COLO829 (cell line): ENCODE measurements at regions not wholly inside any gene's neighbourhood (a gene's known extent, or its start where the extent isn't known, plus 50 kb on each side); places are given as distances from the start of the nearest gene placed in this dataset.
"Not testable (repeated sequence)": the region's sequence is repeated elsewhere in the genome, so short reads cannot be mapped to it uniquely, and the experiment has no call there.

ENCODE experiments used
- DNase-seq: peaks from one replicate; pipeline ENCODE4 v3.0.0; 2012; ENCODE audit warnings: low spot score

DNA sequence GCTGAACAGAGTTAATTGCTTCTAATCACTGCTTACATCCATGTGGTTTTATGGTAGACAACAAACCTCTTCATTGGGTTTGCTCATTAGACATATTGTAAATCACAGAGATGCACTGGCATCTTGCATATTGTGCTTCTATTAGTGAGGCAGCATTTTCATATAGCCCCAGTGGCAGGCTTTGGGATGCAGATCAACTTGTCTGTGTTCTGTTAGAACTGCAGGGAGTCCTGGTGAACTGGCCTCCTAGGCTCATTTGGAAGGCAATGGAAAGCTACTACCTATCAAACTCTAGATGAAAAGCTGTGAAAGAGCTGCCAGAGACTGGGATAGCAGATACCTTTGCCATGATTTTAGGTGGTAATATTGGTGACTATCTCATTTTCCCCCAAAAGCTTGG is 108.8 kb downstream of the NAA11 start:
- no peak for DNase-seq

DNA sequence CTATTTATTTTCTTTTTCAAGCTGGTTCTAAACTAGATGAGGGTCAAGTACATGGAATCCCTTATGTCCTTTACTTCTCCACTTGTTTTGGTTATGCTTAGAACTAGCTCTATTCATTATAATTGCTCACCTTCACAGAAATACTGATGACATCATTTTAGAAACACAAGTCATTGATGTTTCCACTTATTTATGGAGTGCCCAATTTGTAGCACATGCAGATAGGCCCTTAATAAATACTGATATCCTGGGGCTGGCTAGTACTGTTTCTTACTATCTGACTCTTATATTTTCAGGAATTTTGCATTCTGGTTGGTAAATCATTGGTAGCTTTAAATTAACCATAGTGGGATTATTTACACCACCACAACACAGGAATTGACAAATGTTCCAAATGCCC is 112.2 kb downstream of the NAA11 start:
- DNase-seq: no peak

DNA sequence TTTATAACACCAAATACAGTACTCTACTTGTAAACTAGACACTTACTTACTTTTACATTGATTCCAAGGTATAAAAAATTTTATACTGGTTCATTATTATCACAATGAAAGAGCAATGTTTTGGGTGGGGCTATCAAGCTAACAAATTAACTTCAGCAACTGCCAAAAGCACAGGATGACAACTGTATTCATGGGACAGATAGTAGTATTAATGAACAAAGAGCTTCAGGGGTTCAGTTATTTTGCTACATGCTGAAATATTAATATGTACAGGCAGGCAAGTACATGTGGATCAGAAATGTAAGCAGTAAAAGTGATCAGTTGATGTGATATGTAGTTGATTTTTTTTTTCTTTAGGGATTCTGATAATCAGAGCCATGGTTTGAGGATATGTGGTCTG is 112.9 kb downstream of the NAA11 start:
- no peak for DNase-seq

DNA sequence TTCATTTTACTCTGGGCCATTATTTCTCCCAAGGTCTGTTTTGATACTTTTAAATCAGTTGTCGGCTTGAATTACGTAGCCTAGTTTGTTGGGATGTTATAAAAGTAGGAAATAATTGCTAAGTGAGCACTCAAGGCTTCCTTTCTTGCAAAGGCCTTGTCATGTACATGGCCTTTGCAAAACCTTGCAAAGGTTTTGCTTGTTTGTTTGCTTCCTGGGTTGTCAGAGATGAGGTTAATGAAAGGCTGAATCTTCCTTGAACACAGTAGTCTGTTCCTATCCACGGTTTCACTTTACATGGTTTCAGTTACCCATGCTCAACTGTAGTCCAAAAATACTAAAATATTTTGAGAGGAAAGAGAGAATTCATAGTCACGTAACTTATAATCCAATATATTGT is 113.5 kb downstream of the NAA11 start:
- no peak for DNase-seq

DNA sequence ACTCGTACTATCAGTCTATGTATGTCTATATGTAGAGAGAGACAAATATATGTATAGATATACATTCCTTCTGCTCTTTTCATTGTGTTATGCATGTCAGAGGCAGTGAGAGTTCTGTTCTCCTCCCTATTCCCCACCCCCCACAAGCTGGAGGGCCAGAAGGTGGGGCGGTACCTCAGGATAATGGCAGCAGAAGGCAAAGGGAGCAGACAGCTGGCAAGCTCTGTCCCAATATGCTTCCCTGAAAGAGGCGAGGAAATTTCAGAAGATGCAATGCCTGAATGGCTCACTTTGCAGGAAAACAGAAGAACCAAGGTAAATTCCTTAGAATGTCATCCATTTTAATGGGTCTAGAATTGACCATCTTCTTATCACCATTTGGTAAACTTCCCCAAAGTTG is 114.4 kb downstream of the NAA11 start:
- no peak for DNase-seq

DNA sequence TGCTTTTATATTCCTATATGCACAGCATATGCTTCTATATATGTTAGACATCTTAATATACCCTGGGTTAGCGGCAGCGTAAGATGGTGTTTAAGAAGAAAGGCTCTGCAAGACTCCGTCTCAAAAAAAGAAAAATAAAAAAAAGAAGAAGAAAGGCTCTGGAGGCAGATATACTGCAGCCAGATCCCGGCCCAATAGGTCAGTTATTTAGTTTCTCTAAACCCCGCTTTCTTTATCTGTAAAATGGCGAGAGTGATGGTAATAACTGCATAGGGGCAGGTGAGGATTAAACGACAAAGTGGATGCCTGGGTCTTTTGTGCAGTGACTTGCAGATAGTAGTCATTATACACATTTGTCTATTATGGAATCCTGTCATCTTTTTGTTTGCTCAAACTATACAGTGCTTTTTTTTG is 115.2 kb downstream of the NAA11 start:
- DNase-seq: no peak

DNA sequence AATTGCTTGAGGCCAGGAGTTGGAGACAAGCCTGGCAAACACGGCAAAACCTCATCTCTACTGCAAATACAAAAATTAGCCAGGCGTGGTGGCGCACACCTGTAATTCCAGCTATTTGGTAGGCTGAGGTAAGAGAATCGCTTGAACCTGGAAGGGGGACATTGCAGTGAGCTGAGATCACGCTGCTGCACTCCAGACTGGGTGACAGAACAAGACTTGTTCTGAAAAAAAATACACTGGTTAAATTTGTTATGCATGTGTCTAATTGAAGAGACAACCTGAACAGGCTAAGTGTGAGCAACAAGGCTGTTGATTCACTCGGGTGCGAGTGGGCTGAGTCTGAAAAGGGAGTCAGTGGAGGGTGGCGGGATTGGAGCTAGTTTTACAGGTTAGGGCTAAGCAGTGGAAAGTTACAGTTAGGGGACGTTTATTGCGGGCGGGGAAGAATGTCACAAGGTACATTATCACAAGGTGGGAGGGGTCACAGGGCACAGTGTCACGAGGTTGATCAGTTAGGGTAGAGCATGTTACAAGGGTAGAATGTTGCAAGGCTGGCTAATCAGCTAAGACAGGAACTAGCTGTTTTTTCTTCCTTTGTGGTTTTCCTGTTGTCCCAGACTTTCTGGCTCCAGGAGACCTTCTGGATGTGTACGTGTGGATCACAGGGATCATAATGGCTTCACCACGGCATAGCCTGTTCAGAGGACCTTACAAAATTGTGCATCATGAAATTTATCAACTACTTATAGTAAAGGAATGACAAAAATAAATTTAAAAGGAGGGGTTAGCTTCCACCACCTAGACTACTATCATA is 115.8 kb downstream of the NAA11 start:
- DNase-seq: no peak

DNA sequence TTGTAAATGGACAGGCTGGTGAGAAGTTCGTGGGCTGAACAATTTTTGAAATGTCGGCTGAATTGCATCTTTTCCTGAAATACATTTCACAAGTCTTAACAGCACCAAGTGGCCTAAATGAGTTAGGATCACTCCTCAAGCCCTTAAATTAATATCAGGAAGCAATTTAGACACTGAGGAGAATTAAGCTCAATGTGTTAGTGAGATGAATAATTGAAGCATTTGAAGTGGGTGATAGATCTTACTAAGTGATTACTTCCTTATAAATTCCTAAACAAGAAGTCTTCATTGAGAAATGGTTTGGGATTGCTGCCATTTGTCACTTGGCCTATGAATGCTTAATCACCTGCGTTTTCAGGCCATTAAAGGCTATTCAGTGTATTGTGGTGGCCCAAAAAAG is 116.8 kb downstream of the NAA11 start:
- no peak for DNase-seq

DNA sequence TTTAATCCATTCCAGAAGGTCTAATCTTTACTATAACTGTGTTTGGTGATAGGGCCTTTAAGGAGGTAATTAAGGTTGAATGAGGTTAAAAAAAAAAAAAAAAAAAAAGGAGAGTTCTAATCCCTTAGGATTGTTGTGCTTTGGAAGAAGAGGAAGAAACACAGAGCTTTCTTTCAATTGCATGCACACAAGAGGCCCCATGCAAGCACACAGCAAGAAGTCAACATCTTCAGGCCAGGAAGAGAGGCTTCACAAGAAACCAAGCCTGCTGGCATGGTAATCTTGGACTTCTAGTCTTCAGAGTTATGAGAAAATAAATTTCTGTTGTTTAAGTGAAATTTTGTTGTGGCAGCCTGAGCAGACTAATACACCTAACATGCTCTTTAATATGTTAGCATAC is 118.6 kb downstream of the NAA11 start:
- DNase-seq: no peak

DNA sequence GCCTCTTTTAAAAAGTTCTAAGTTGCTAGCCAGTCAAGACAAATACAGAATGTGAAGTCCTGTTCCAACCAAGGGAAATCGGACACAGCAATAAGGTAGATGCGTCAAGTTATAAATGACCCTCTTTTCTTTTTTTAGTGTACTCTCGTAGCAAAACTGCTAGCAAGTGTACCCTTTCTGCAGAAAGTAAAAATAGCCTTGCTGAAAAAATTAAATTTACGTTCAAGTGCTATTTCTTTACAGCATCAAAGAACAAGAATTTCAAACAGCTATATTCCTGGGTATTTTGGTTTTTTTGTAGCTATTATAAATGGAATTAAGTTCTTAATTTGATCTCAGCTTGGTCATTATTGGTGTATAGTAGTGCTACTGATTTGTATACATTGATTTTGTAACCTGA is 119.2 kb downstream of the NAA11 start:
- no peak for DNase-seq

DNA sequence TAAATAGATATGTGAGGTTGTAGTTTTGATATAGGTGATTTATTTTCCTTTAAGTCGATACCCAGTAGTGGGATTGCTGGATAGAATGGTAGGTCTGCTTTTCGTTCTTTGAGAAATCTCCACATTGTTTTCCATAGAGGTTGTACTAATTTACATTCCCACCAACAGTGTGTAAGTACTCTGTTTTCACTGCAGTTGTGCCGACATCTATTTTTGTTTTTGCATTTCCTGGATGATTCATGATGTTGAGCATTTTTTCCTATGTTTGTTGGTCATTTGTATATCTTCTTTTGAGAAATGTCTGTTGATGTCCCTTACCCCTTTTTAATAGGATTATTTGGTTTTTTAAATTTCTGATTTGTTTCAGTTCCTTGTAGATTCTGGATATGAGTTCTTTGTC is 120.7 kb downstream of the NAA11 start:
- DNase-seq: no peak

DNA sequence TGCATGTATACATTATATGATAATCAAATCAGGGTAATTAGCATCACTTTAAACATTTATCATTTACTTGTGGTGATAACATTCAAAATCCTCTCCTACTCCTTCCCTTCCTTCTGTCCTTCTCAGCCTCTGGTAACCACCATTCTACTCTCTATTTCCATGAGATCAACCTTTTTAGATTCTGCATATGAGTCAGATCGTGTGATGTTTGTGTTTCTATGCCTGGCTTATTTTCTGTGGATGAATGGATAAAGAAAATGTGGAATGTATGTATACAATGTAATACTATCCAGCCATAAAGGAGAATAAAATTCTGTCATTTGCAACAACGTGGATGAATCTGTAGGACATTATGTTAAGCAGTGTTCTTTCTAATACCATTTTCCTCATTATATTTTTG is 123.9 kb downstream of the NAA11 start:
- DNase-seq: no peak

DNA sequence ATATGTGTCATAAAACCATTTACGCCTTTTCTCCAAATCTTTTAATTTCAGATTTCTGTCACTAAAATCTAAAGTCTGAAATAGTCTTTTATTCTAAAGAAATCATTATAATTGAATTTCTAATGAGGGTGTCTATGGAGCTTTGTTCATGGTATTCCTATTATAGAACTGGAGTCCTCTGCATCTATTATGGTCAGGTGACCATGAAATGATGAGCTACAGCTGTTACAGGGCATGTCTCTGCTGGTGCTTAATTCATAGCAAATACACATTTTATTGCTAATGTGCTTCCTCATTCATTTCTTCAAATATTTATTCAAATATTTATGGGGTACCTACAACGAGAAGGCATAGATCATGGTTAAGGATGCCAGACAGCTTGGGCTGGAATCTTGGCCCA is 126.1 kb downstream of the NAA11 start:
- no peak for DNase-seq

DNA sequence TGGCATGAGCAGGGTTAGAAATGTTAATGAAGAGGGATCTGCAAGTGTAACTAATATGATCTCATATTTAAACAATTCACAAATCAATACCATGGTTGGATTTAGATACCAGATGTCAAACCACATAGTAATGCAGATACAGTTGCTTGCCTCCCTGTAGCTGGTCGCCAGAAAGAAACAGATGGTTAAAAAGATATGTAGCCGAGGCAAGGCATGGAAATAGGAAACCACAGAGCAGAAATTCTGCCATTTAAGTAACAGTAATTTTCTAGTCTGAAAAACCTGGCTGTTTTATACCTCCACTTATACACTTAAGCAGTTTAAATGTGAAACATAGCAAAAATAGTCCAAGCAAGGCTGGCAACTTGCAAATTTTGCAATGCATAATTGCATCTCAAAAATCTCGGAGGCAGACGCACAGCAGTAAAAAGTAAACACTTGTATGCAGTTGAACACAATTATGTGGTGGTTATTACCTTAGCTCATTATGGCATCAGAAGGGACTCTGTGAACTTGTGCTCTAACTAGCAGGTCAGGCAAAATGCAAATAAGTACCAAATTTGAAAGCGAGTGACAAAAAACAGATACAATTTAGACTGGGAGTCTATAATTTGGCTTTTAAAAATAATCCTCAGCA is 126.8 kb downstream of the NAA11 start:
- no peak for DNase-seq

DNA sequence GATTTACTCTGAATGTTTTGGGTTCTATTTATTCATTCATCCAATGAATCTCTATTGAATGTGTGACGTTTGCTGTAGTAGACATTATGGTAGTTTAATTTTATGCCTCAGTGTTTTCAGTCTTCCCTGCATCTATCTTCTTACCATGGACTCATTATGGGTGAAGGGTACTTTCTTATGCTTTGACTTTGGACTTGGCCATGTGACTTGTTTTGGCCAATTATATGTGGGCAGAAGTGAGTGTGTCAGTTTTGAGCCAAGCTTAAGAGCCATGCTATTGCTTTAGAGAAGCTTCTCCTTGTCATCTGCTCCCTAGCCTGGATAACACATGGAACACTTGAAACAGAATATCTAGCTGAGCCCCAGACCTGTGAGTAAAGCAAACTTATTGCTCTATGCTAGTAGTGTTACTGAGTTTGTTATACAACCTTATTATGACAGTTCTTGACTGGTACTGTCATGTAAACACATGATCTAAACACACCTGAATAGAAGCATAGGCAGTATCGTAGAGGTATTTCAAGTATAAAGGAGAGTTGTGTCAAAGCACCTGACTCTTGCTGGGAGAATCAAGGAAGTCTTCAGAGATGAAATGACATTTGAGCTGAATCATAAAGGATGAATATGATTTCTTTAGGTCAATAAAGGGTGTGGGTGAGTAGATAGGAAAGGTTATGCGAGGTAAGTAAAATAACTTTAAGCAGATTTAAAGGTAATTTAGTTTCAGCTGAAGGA is 128.4 kb downstream of the NAA11 start:
- no peak for DNase-seq

DNA sequence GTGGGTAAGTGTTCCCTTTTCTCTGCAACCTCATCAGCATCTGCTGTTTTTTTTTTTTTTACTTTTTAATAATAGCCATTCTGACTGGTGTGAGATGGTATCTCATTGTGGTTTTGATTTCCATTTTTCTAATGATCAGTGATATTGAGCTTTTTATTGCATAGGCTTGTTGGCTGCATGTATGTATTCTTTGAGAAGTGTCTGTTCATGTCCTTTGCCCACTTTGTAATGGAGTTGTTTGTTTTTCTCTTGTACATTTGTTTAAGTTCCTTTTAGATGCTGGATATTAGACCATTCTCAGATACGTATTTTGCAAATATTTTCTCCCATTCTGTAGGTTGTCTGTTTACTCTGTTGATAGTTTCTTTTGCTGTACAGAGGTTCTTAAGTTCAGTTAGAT is 134.6 kb downstream of the NAA11 start:
- DNase-seq: not testable (repeated sequence)

DNA sequence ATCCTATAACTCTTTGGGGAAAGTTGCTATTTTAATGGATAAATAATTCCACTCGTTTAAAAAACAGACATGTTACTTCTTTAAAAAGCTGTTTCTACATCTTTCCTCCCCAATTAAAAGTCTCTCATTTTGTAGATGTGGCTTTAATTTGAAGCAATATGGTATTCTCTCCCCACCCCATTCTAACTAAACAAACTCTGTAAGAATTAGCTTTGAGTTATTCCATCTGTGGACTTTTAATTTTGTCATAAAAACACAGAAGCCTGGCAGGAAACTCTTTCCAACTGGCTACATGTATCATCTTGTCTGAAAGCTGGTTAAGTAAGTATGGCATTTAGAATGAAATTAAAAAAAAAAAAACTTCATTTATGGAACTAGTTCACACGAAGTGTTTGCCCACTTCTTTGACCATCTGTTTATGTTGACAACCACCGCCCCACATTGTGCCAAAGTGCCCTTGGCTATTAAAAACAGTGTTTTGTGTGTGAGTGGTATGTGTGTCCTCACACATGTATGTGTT is 140.3 kb downstream of the NAA11 start:
- no peak for DNase-seq

DNA sequence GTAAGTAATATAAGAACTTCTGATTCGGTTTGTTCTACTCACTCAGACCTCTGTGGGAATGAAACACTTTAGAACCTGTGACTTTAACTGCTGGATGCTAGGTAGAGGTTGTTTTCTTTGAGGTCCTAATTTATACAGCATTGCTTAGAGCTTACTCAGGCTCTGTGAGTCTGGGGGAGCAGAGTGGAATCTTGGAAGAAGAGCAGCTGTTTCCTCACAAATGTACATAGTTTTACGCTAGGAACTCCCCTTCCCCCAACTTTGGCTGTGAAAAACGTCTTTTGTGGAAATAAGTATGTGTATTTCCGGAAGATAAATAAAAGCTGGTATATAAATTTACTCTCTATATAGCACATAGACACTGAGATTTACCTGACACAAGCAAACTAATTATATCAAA is 141.4 kb downstream of the NAA11 start:
- no peak for DNase-seq

DNA sequence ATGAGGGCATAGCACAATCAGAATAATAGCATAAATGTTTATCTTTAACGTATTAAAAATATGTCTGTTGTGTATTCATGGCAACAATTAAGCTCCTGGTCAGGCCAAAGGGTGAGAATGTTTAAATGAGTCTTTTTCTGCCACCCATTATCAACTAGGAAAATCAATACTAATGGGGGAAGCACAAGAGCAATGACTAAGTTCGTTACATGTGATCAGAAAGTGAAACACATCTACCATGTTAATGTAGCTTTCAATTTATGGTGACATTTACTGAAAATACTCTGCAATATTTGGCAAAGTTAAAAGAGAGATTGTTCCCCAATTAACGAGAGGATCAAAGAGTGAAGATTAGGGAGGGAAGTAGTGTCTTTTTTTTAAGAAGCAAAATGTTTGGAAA is 143.7 kb downstream of the NAA11 start:
- DNase-seq: no peak

DNA sequence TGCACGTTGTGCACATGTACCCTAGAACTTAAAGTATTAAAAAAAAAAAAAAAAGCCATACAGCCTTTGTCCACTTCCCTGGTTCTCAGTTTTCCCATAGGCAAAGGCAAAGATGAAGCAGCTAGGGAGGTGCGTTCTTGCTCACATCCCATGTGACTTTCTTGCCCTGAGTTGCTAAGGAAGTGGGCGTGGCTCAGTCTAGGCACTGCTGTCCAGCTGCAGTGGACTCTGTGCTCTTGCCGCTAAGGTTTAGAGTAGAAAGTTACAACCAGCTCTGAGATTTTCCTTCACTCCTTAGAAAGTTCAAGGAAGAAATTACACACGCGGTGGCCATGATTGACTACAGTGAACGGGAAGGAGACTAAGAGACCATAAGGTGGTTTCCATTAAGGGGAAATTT is 144.7 kb downstream of the NAA11 start:
- no peak for DNase-seq

DNA sequence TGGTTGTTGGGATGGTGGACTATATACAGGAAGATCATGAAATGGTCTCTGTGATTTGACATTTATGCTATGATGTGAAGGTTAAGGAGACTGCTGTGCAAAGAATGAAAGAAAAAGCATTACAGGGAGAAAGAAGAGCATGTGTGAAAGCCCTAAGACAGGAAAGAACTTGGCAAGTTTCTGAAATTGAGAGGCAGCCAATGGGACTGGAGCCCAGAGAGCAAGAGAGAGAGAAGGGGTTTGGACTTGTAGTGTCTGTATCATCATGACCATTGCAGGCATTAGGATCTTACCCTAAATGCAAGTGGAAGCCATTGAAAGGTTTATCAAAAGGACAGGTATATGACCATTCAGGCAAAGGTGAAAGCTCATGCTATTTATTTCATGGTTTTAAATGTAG is 147.1 kb downstream of the NAA11 start:
- no peak for DNase-seq

DNA sequence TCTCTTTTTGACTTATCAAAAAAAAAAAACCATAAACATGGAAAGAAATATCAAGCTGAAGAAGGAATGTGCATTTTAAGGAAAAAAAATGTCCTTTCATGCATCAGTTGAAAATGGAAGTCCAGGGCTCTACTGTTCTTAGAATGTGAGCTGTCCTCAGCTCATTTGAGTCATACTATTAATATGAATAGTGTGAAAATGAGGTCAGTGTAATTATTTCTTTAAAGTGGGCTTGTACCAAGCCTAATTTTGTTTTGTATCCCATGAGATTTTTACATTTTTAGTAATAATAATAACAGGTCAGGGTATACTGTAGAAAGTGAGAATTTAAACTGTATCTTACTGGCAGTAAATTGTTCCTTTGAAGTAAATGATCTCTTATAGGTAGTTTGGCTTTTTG is 148.5 kb downstream of the NAA11 start:
- DNase-seq: no peak

DNA sequence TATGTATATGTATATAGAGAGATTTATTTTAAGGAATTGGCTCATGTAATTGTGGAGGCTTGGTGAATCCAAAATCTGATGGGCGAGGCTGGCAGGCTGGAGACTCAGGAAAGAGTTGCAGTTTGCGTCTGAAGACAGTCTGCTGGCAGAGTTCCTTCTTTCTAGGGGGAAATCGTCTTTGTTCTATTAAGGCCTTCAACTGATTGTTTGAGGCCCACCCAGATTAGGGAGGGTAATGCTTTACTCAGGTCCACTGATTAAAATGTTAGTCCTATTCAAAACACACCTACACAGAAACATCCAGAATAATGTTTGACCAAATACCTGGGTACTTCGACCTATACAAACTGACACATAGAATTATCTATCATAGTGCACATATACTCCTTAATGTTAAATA is 149.5 kb downstream of the NAA11 start:
- DNase-seq: no peak
